Motor neuron (in vitro differentiated cells): ENCODE measurements at regions not wholly inside any gene's neighbourhood (a gene's known extent, or its start where the extent isn't known, plus 50 kb on each side); places are given as distances from the start of the nearest gene placed in this dataset.

Experiments
- ATAC-seq, 8 experiments: fragments of 200-7000 bp; cut with Tn5 transposase; replicated peaks in 6 of 8; 2 replicates each; pipeline ENCODE4 v1.8.0; 2021; ENCODE audit warnings: mild to moderate bottlenecking in 8 of 8, moderate library complexity in 8 of 8
- H3K27ac ChIP-seq, 2 donors: fragments of 250-450 bp; sonication (Bioruptor Pico); 2 replicates each; pipeline ENCODE4 v1.9.0; 2021; ENCODE audit warnings: antibody characterized with exemption in 2 of 2, mild to moderate bottlenecking in 2 of 2, moderate library complexity in 1 of 2
- H3K4me1 ChIP-seq, 2 donors: fragments of 250-450 bp; sonication (Bioruptor Pico); replicated peaks in 1 of 2; 2 replicates each; pipeline ENCODE4 v1.6.1; 2021; ENCODE audit warnings: antibody characterized with exemption in 2 of 2, mild to moderate bottlenecking in 2 of 2, moderate library complexity in 1 of 2
- H3K4me3 ChIP-seq, 5 donors: fragments of 250-450 bp; sonication (Bioruptor Pico); 2 replicates each; pipeline ENCODE4 v1.9.0; 2021; ENCODE audit warnings: antibody characterized with exemption in 5 of 5, mild to moderate bottlenecking in 5 of 5, moderate library complexity in 4 of 5
- WGBS, 10 experiments: fragments of 450-650 bp; shearing (Covaris generic); methylation state at CpG; one replicate each; pipeline ENCODE4 v1.0.0; 2022; 5-methylcytosine and 5-hydroxymethylcytosine counted together
- in situ Hi-C, 9 experiments: fragments of 400-800 bp; cut with MboI; loops; one replicate each; pipeline ENCODE4 v1.15.0; 2021; ENCODE audit warnings: low sequenced_read_pairs in 9 of 9, low pct_unique_long_range_greater_than_20kb in 2 of 9; ENCODE audit not compliant: unreplicated experiment in 9 of 9

DNA sequence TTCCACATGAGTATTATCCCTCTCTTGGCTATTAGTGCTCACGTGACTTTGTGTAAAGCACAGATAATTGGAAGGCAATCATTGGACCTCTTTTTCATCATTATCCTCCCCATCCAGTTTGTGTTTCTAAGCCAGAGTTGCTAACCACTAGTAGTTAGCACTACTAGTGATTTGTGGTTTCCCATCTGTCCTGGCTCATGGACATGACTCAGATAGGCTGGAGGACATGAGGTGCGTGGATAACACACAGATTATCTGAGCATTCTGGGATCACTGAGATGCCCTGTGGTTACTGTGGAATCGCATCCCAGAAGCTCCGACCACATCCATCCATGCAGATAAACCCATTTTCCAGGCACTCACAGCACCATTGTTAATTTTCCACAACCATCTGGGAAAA is 123.8 kb upstream of the NAA20 start:
- no peak for ATAC-seq
- in situ Hi-C loops, result loop anchor here in 1 of 9 experiments (25.0 kb wide), 1 partner anchor 206 kb away; no protein-coding TSS in a partner anchor
- peaks cover 20% of the 10 kb centered on the region in 2 donors for H3K4me1 ChIP-seq
- 66 to 100% (median 86%) methylated on average over 1 to 4 of the region's 4 CpGs for WGBS, 10 experiments
- no peak overlapping the region for H3K4me3 ChIP-seq
- H3K27ac ChIP-seq, result no peak overlapping the region

DNA sequence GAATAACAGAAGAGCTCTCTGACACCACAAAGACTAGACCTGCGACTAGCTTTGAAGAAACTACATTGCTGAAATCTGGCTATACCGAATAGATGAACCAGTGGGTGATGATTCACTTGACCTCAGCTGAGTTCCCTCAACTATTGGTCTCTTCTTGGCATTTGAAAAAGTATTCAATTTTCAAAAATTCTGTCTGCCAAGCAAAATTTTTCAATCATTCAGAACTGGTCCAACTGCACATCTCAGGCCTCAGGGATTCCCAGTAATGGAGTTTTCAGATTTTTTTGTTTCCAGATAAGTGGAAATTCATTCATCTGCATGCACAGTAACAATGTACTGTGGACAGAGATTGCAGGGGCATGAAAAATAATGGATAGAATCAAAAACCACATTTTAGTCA is 121.4 kb upstream of the NAA20 start:
- Histone ChIP-seq H3K27ac (no peak overlapping the region), H3K4me1 (no peaks in the 10 kb centered on the region), H3K4me3 (no peak overlapping the region)
- no peak for ATAC-seq
- WGBS, 10 experiments, result 89 to 100% (median 100%) methylated on average over 1 to 2 of the region's 2 CpGs; no CpG with 5 or more reads in 3 of the 10 experiments
- in situ Hi-C loops, result loop anchor here in 1 of 9 experiments (25.0 kb wide), 1 partner anchor 208 kb away; no protein-coding TSS in a partner anchor

DNA sequence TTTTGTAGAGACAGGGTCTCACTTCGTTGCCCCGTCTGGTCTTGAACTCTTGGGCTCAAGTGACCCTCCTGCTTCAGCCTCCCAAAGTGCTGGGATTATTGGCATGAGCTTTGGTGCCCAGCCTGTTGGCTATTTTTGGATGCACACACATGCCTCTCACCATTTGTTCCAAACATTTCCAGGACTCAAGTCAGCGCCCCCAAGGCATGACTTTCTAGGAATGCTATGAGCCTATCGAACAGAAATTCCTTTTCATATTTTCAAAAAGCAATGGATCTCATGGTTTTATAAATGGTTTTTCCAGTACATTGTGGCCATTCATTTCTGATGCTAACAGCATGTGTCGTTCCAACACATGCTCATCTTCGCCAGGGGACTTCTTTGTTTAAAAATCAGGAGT is 119.3 kb upstream of the NAA20 start:
- ATAC-seq, result no peak
- H3K4me1 ChIP-seq, result no peaks in the 10 kb centered on the region
- WGBS, 10 experiments, result 60 to 100% (median 94%) methylated on average over 2 to 6 of the region's 6 CpGs; no CpG with 5 or more reads in 2 of the 10 experiments
- in situ Hi-C loops, result loop anchor here in 1 of 9 experiments (25.0 kb wide), 1 partner anchor 211 kb away; no protein-coding TSS in a partner anchor
- no peak overlapping the region for H3K4me3 ChIP-seq
- H3K27ac ChIP-seq, result no peak overlapping the region

GRCh38 chr20:19901226-19901625 is 115.9 kb upstream of the NAA20 start:
- peak in 2 of 8 experiments; percentile 97 to 99 for ATAC-seq
- H3K27ac ChIP-seq, result no peak overlapping the region
- in situ Hi-C loops, result no loop called here
- H3K4me1 ChIP-seq, result no peaks in the 10 kb centered on the region
- 18 to 93% (median 75%) methylated on average over 2 to 8 of the region's 9 CpGs; no CpG with 5 or more reads in 3 of the 10 experiments for WGBS, 10 experiments
- H3K4me3 ChIP-seq, result no peak overlapping the region

DNA sequence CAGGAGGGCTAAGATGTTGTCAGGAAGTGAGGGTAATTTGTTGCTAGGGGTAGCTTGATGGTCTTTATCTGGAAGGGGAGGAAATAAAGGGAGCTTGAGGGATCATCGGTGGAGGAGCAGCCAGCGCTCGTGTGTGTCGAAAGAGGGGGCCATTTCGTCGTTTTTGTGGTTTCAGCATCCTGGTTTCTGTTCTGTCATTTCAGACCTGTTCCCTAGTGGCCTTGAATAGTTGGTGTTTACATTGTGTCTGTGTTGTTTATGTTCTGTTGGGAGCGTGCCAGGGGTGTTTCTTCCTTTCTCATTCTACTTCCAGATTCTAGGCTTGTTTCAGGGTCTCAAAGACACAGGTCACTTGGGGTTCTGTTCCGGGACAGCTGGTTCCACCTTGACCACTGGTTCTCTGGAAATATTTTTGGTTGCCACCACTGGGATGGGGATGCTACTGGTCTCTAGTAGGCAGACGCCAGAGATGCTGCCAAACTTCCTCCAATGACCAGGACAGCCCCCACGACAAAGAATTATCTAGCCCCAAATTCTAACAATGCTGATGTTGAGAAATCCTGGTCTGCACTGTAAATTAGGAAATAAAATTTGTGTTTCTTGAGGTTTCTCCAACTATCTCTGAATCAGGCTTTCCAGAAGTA is 113.9 kb upstream of the NAA20 start:
- no peak overlapping the region for H3K4me3 ChIP-seq
- no peak overlapping the region for H3K27ac ChIP-seq
- ATAC-seq, result peak in 1 of 8 experiments; percentile 67
- in situ Hi-C loops, result no loop called here
- H3K4me1 ChIP-seq, result no peaks in the 10 kb centered on the region
- WGBS, 10 experiments, result 47 to 93% (median 87%) methylated on average over 3 to 8 of the region's 10 CpGs; no CpG with 5 or more reads in 1 of the 10 experiments

GRCh38 chr20:19907326-19908056 is 109.7 kb upstream of the NAA20 start:
- Histone ChIP-seq H3K4me1 (no peaks in the 10 kb centered on the region), H3K27ac (no peak overlapping the region), H3K4me3 (no peak overlapping the region)
- peak in 1 of 8 experiments; percentile 20 for ATAC-seq
- in situ Hi-C loops, result no loop called here
- WGBS, 10 experiments, result 60 to 100% (median 96%) methylated on average over 1 to 2 of the region's 3 CpGs; no CpG with 5 or more reads in 4 of the 10 experiments

- no peak overlapping the region for H3K4me3 ChIP-seq
- 17 to 100% (median 90%) methylated on average over 1 to 4 of the region's 4 CpGs; no CpG with 5 or more reads in 2 of the 10 experiments for WGBS, 10 experiments
- no peak overlapping the region for H3K27ac ChIP-seq
- in situ Hi-C loops, result no loop called here
- no peak for ATAC-seq
- no peaks in the 10 kb centered on the region for H3K4me1 ChIP-seq
These were observed 108.6 kb upstream of the NAA20 start for GRCh38 chr20:19908576-19908975.

- peak in 3 of 8 experiments; percentile 75 to 92 (median 91) for ATAC-seq
- WGBS, 10 experiments, result 0 to 97% (median 35%) methylated on average over 1 to 4 of the region's 4 CpGs; no CpG with 5 or more reads in 4 of the 10 experiments
- H3K27ac ChIP-seq, result no peak overlapping the region
- in situ Hi-C loops, result no loop called here
- no peaks in the 10 kb centered on the region for H3K4me1 ChIP-seq
- H3K4me3 ChIP-seq, result no peak overlapping the region
These were observed 107.4 kb upstream of the NAA20 start for GRCh38 chr20:19909725-19910124.

GRCh38 chr20:19911810-19912382 is 105.3 kb upstream of the NAA20 start:
- Histone ChIP-seq H3K4me1 (no peaks in the 10 kb centered on the region), H3K27ac (no peak overlapping the region), H3K4me3 (no peak overlapping the region)
- 40 to 100% (median 89%) methylated on average over 1 to 4 of the region's 4 CpGs; no CpG with 5 or more reads in 5 of the 10 experiments for WGBS, 10 experiments
- in situ Hi-C loops, result no loop called here
- ATAC-seq, result no peak

DNA sequence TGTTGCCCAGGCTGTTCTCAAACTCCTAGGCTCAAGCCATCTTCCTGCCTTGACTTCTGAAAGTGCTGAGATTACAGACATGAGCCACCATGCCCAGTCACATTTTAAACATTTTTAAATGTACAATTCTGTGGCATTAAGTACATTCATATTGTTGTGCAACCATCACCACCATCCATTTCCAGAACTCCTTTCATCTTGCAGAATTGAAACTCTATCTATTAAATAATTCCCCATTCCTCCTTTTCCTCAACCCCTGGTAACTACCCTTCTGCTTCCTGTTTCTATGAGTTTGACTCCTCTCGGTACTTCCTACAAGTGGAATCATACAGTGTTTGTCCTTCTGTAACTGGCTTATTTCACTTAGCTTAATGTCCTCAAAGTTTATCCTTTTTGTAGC is 103.8 kb upstream of the NAA20 start:
- Histone ChIP-seq H3K4me3 (no peak overlapping the region), H3K4me1 (no peaks in the 10 kb centered on the region), H3K27ac (no peak overlapping the region)
- 63 to 100% (median 100%) methylated on average over 1 of the region's 1 CpG; no CpG with 5 or more reads in 1 of the 10 experiments for WGBS, 10 experiments
- in situ Hi-C loops, result no loop called here
- ATAC-seq, result no peak

DNA sequence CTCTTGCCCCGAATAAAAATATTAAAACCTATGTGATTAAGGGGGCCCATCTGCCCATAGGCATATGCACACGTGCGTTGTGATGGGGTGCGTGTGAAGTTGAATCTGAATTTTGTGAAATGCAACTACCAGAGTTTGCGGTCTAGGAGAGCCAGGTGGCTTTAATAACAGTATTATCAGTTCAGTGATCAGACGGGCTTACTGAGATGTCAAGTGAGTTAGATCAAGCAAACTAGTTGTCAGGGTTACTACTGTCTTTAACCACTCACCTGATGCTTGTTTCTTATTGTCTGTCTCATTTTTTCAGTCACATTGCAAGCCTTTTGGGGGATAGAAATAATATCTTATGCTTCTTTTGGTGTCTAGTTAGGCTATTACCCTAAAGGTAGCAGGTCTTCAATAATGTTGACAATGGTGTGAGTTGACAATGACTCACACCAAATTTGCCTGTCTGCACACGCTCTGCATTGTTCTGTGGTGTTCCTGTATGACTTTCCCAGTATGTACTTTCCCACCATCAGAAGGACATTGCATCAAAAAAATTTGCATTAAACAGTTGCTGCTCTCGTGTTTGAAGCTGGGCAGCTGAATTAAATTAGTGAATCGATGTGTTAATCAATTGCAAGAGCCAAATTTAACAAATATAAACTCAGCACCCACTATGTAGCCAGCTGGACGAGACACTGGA is 103.1 kb upstream of the NAA20 start:
- ATAC-seq, result no peak
- in situ Hi-C loops, result no loop called here
- WGBS, 10 experiments, result 37 to 93% (median 87%) methylated on average over 2 to 10 of the region's 10 CpGs; no CpG with 5 or more reads in 1 of the 10 experiments
- Histone ChIP-seq H3K4me3 (no peak overlapping the region), H3K4me1 (no peaks in the 10 kb centered on the region), H3K27ac (no peak overlapping the region)

DNA sequence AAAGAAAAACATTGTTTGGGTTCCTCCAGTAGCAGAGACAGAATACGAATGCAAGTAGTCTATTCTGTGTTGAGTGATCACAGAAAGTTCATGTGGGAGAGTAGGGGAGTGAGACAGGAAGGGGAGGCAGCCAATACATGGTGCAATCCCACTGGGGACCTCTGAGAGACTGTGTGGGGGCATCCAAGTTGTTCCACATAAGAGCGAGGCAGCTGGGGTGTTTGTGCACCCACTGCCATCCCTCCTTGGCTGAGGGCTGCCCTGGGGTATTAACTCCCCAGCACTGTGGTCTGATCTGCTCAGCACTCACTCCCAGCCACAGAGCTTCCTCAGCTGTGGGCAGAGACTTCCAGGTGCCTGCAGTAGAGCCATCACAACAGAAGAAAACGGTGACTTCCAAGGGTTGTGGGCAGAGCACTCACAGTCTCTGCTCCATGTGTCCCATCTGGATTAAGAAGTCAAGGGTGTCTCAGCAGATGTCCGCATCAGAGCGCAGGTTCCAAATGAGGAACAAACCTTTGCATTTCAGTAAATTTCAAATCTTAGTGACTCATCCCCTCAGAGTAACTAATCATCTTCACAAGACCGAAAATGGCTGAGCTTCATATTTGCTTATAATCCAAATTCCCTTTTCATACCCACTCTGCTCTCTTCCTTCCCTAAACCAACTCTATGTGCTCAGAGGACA is 101.9 kb upstream of the NAA20 start:
- no peak overlapping the region for H3K27ac ChIP-seq
- ATAC-seq, result peak in 2 of 8 experiments; percentile 33 to 49
- no peaks in the 10 kb centered on the region for H3K4me1 ChIP-seq
- in situ Hi-C loops, result no loop called here
- H3K4me3 ChIP-seq, result no peak overlapping the region
- WGBS, 10 experiments, result 22 to 88% (median 75%) methylated on average over 1 to 6 of the region's 6 CpGs; no CpG with 5 or more reads in 2 of the 10 experiments
